Mesothelial cell of epicardium (in vitro differentiated cells): ENCODE measurements at regions not wholly inside any gene's neighbourhood (a gene's known extent, or its start where the extent isn't known, plus 50 kb on each side); places are given as distances from the start of the nearest gene placed in this dataset.

Experiments used
- DNase-seq, 2 experiments: peaks; one replicate each; pipeline ENCODE4 v3.0.0; 2021; ENCODE audit warnings: low spot score in 2 of 2; ENCODE audit not compliant: unreplicated experiment in 2 of 2
- H3K27ac Mint-ChIP-seq: 2 replicates; pipeline ENCODE4 v1.8.0; 2021; ENCODE audit warnings: mixed read lengths
- H3K27me3 Mint-ChIP-seq: 2 replicates; pipeline ENCODE4 v1.8.0; 2021; ENCODE audit warnings: low read depth, mixed read lengths
- H3K36me3 Mint-ChIP-seq: 2 replicates; pipeline ENCODE4 v1.8.0; 2021; ENCODE audit warnings: mixed read lengths
- H3K4me1 Mint-ChIP-seq: 2 replicates; pipeline ENCODE4 v1.8.0; 2021; ENCODE audit warnings: mixed read lengths
- H3K4me3 Mint-ChIP-seq: 2 replicates; pipeline ENCODE4 v1.8.0; 2021; ENCODE audit warnings: mild to moderate bottlenecking, moderate library complexity, mixed read lengths
- H3K9me3 Mint-ChIP-seq: 2 replicates; pipeline ENCODE4 v1.8.0; 2021; ENCODE audit warnings: mixed read lengths
- CTCF ChIP-seq: fragments of 200-600 bp; sonication (generic); IDR thresholded peaks from one replicate; pipeline ENCODE4 v1.5.0; 2021; ENCODE audit warnings: antibody characterized with exemption; ENCODE audit not compliant: unreplicated experiment

DNA sequence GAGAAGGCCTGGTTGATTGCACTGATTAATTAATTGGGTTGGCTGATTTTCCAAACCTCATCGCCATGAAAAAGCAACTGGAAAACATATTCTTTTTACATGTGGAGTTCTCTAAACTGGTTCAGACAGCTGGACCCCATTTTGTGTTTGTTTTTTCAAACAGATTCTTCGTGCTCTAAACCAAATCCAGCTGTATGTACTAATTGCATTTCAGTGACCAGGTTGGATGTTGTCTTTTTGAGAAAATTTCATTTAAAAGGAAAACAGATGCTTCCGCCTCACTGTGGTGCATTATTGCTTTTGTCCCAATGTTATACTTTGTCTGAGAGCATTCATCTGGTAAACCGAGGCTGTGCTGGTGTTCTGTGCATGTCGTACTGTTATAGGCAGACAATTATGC is 67.8 kb upstream of the LNX1 start:
- Mint-ChIP-seq H3K27ac (no peak overlapping the region), H3K27me3 (no peaks in the 10 kb centered on the region), H3K36me3 (no peaks in the 10 kb centered on the region), H3K4me3 (no peak overlapping the region), H3K4me1 (peaks cover 16% of the 10 kb centered on the region), H3K9me3 (peaks cover 5% of the 10 kb centered on the region)
- no peak for DNase-seq
- no peak for TF ChIP-seq CTCF

DNA sequence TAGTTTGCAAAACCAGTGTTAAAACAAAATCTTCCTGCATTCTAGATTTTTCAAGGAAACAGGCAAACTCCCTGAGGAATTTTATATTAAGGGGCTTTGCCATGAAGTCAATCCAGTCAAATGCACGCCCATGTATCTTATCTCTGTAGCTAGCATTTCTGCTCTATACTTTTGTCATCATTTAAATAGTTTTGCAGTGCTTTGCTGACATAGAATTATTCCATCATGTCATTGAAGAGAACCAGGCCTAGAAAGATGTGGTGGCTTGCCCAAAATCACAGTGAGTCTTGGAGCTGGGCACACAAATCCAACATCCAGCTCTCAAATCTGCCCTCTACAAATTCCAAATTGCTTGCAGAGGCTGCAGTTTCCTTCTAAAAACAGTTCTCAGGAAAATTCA is 66.7 kb upstream of the LNX1 start:
- no peak for DNase-seq
- no peak overlapping the region for H3K4me3 Mint-ChIP-seq
- peaks cover 22% of the 10 kb centered on the region for H3K4me1 Mint-ChIP-seq
- TF ChIP-seq CTCF, result no peak
- H3K27me3 Mint-ChIP-seq, result no peaks in the 10 kb centered on the region
- H3K27ac Mint-ChIP-seq, result no peak overlapping the region
- H3K36me3 Mint-ChIP-seq, result no peaks in the 10 kb centered on the region
- no peaks in the 10 kb centered on the region for H3K9me3 Mint-ChIP-seq

- H3K36me3 Mint-ChIP-seq, result no peaks in the 10 kb centered on the region
- H3K27ac Mint-ChIP-seq, result no peak overlapping the region
- no peaks in the 10 kb centered on the region for H3K9me3 Mint-ChIP-seq
- H3K27me3 Mint-ChIP-seq, result no peaks in the 10 kb centered on the region
- no peak for TF ChIP-seq CTCF
- H3K4me1 Mint-ChIP-seq, result peaks cover 26% of the 10 kb centered on the region
- DNase-seq, result no peak
- no peak overlapping the region for H3K4me3 Mint-ChIP-seq
These were observed 65.2 kb upstream of the LNX1 start for GRCh38 chr4:53656421-53656981.

- H3K27ac Mint-ChIP-seq, result no peak overlapping the region
These were observed 63.0 kb upstream of the LNX1 start for GRCh38 chr4:53654300-53654758.

GRCh38 chr4:53653484-53654053 is 62.3 kb upstream of the LNX1 start:
- H3K27ac Mint-ChIP-seq, result no peak overlapping the region
- H3K9me3 Mint-ChIP-seq, result no peaks in the 10 kb centered on the region
- H3K36me3 Mint-ChIP-seq, result no peaks in the 10 kb centered on the region
- DNase-seq, result no peak
- H3K4me3 Mint-ChIP-seq, result no peak overlapping the region
- H3K4me1 Mint-ChIP-seq, result peaks cover 27% of the 10 kb centered on the region
- TF ChIP-seq CTCF, result no peak
- no peaks in the 10 kb centered on the region for H3K27me3 Mint-ChIP-seq

More at GRCh38 chr4:53654300-53654758, 63.0 kb upstream of the LNX1 start:
- no peak overlapping the region for H3K4me3 Mint-ChIP-seq
- no peaks in the 10 kb centered on the region for H3K9me3 Mint-ChIP-seq
- H3K36me3 Mint-ChIP-seq, result no peaks in the 10 kb centered on the region
- H3K4me1 Mint-ChIP-seq, result peaks cover 30% of the 10 kb centered on the region
- no peak for DNase-seq
- no peaks in the 10 kb centered on the region for H3K27me3 Mint-ChIP-seq
- TF ChIP-seq CTCF, result no peak
